ENCODE measurements at regions not wholly inside any gene's neighbourhood (a gene's known extent, or its start where the extent isn't known, plus 50 kb on each side); places are given as distances from the start of the nearest gene placed in this dataset.
"Not testable (repeated sequence)": the region's sequence is repeated elsewhere in the genome, so short reads cannot be mapped to it uniquely, and the experiment has no call there.

- TF ChIP-seq POLR2A, CTCF (IDR thresholded peaks at IDR 0.05): not testable (repeated sequence)
These were observed 435.1 kb downstream of the RPS24 start for GRCh38 chr10:78468731-78469130.
